GM21825 (cell line): ENCODE measurements at regions not wholly inside any gene's neighbourhood (a gene's known extent, or its start where the extent isn't known, plus 50 kb on each side); places are given as distances from the start of the nearest gene placed in this dataset.

Source experiments
- ATAC-seq: cut with Tn5 transposase; IDR thresholded peaks from one replicate; pipeline ENCODE4 v1.9.1; 2021; ENCODE audit warnings: mild to moderate bottlenecking, moderate library complexity; ENCODE audit not compliant: unreplicated experiment

DNA sequence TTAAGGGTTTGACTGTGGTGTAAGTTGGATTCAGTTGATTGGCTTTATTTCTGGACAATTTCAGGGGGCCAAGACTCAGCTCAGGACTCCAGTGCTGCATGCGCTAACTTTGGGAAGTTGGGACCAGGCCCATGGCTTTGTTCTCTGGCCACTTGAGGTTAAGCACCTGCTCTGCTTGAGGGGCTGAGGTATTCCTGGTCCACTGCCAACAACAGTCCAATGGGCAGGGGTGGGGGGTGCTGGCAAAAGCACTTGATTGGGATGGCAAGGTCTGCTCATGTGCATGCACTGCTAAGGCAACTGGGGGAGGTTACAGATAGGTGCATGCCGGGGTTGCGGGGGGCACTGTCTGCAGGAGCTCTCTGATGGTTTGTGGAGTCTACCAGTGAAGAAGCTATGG, 52.6 kb upstream of the ASB17 start:
- no peak for ATAC-seq

DNA sequence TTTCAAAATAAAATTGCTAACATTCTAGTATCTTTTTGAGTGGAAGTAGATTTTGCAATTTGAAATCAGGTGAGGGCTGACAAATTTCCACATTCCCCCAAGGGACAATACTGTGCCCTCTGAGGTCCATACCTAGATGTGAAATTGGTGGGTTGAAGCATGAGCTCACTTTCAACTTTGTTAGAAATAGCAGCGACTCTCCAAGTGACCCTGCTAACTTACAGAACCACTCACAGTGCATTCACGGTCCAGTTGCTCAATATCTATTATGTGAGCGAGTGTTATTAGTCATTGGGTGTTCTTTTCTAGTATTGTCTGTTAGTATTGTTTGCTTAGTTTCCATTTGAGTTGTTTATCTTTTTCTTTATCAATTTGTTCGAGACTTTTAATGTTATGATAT, 53.6 kb upstream of the ASB17 start:
- ATAC-seq = peak; percentile 90

DNA sequence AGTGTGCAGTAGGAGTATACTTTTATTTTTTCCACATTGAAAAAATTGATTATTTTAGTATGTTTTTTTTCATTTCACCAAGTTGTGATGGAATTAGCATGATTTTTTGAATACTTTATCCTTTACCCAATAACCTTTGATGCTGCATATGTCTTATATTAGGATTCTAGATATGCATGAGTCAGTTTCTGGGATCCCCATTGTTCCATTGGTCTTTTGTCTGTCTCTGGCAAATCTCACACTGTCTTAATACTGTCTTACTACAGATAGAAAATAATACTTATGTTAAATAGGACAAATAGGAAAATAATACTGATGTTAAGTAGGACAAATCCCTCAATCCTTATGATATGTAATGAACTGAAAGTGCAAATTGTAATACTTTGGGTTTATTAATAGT, 54.3 kb upstream of the ASB17 start:
- no peak for ATAC-seq

DNA sequence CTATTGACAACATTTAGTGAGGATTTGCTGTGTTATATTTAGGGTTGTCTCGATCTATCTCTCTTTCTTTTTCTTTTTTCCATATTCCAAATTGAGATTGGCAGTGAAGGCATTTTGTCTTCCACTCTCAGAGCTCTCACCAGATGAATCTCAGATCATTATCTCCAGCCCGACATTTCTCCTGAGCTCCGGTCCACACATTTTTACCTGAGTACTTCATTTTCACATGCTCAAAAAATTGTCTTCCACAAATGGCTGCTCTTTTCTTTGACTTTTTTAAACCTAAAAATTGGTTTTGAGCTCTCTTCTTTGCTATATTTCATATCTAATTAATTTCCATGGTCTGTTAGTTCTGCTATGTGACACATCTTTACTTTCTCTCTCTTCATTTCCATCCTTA, 56.9 kb upstream of the ASB17 start:
- ATAC-seq = no peak

DNA sequence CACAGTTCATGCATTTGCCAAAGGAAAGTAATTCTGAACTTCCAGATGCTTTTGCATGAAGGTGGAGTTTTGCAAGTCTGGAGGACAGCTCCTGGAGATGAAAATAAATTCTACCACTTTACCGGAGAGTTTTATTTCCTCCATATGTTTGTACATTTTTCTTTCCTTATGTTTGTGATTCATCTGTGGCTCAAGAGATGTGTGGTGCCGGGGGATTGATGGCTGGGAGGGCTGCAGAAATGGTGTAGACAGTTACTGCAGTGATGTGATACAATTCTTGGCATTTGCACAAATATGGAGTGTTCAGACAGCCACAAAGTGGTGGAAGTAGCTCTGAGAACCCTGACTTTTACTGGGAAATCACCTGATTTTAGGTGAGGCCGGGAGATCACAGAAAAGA, 58.5 kb upstream of the ASB17 start:
- ATAC-seq = no peak

DNA sequence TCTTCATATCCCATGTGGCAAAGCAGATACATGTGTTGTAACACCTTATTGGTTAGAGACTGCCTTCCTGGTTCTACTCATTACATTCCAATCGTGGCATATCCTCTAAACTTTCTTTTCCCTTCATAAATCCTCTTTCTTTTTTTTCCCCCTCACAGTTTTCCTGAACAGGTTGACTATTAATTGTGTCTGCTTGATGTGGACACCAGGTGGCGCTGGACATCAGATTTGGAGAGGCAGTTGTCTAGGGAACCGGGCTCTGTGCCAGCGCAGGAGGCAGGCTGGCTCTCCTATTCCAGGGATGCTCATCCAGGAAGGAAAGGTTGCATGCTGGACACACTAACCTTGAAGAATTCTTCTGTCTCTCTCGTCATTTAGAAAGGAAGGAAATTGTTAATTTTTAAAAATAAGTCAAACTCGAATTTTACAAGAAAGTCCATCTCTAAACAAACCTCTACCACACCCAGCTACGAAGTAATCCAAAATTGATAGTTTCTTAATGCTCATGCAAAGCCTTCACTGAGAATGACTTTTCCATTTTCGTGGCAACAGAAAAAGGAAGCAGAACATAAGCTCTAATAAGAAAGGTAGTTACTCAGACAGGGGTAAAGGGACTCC, 59.4 kb upstream of the ASB17 start:
- peak; percentile 85 for ATAC-seq

DNA sequence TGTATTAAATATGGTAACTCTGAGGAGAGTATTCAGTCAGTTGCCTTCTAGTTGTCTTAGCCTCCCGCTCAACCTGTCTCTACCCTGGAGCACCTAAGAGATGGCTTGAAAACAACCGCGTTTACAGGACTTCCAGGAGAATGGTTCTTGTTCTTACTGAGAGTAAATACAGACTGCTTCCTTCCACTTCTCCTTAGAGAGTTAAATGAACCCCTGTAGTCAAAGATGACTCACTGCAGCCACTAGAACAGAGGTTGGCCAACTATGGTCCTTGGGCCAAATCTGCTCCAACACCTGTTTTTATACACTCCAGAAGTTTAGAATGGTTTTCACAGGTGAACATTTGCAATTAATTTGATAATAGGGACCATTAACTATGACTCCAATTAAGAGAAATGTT, 60.1 kb upstream of the ASB17 start:
- no peak for ATAC-seq

DNA sequence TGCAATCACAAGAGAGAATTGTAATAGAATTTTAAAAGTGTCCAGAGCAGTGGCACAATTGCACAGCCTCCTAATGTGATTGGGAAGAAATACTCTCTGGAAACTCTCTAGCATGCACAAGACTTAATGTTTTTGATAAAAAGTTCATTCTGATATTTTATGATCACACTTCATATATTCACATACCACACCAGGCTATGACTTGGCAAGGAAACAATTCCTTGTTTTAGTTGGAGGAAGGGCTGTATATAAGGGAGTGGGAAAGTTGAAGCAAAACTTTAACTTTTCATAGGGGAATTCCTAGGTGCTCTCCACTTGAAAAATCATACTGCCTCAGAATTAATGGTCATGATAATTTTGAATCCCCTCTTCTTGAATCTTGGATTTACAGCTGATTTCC, 61.5 kb upstream of the ASB17 start:
- ATAC-seq = no peak

DNA sequence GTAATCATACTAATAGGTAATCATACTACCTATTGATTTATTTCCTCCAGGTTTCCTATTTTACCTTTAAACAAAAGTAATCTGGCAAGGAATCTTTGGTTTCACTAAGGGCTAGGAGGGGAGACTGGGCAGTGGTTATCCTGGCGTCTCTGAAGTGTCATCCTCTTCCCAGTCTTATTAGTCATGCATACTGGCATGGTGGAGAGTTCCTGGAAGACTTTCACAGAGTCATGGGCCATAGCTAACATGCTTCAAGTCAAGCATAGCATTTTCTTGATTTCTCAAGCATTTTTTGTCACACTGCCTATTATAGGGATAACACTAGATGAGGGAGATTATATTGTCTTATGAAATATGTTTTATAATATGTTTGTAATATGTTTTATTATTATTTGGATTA, 64.0 kb upstream of the ASB17 start:
- ATAC-seq = no peak

DNA sequence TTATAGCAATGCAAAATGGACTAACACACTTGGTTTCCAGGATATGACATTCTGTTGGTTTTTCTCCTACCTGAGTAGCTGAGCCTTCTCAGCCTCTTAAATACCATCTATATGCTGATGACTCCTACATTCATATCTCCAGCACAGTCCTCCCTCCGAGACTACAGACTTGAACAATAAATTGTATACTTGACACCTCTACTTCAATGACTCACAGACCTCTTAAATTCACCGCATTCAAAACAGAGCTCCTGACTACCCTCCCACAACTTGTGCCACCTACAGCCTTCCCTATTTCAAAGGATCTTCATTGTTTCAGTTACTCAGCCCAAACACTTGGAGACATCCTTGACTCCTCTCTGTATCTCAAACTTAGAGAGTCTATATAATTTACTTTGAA, 66.8 kb upstream of the ASB17 start:
- no peak for ATAC-seq

DNA sequence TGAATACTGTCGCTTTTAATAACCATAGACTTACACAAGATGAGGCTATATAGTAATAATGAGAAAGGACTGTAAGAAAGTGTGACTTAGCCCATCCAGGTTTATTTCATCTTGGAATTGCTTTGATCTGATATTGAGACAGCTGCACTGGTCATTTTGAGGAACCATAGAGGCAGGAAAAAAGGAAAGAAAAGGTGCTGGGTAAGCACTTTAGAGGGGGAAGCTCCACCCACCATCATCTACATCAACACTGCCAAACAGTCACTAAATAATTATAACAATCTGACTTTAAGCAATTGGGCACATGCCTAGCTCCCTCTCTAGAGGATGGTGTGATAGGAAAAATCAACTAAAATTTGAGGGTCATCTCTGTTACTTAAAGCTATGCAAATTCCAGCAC, 70.6 kb upstream of the ST6GALNAC3 start:
- no peak for ATAC-seq

DNA sequence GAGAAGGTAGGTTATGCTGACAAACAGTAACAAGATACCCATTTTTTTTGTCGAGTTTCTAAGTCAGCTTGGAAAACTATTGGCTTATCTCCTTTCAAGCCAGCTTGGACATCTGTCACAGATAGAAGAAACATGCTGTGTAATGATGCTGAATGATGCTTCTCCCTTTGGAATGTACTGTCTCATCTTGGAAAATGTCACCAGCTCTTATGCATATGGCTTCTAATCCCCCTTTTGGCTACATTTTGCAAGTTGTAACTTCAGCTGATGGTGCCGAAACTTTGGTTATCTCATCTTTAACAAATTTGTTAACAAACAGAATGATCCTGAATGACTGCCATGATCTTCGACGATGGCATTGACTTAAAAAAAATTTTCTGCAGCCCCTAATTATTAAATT, 68.8 kb upstream of the ST6GALNAC3 start:
- no peak for ATAC-seq

DNA sequence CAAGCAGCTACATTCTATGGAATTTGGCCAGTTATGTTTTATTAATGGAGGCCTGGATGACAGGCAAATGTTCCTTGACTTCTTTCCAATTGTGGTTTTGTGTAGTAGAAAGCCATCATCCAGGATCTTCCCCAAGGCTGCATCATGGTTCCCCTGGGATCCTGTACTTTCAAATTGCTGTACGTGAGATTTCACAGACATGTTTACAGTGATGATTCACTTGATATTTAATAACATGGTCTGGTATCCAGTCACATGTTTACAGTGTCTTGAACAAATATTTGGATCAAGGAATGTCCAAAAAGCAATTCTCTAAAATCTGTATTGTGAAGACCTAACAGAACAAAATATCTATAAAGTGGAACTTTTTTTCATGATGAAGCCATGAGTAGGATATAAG, 68.3 kb upstream of the ST6GALNAC3 start:
- no peak for ATAC-seq

DNA sequence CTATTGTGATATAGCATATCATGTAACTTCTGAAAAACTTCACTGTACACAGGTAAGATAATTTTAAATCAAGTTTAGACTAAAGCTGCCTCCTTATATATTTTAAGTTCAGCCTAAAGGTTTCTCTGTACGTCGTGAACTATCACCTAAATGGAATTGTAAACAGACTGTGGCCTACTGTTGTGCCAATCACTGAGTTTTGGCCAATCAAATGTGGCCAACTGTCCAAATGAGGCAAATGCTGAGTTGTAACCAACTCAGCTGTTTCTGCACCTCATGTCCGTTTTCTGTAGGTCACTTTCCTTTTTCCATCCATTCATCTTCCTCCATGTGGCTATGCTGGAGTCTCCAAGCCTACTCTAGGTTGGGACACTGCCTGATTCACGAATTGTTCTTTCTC, 63.7 kb upstream of the ST6GALNAC3 start:
- ATAC-seq = no peak

DNA sequence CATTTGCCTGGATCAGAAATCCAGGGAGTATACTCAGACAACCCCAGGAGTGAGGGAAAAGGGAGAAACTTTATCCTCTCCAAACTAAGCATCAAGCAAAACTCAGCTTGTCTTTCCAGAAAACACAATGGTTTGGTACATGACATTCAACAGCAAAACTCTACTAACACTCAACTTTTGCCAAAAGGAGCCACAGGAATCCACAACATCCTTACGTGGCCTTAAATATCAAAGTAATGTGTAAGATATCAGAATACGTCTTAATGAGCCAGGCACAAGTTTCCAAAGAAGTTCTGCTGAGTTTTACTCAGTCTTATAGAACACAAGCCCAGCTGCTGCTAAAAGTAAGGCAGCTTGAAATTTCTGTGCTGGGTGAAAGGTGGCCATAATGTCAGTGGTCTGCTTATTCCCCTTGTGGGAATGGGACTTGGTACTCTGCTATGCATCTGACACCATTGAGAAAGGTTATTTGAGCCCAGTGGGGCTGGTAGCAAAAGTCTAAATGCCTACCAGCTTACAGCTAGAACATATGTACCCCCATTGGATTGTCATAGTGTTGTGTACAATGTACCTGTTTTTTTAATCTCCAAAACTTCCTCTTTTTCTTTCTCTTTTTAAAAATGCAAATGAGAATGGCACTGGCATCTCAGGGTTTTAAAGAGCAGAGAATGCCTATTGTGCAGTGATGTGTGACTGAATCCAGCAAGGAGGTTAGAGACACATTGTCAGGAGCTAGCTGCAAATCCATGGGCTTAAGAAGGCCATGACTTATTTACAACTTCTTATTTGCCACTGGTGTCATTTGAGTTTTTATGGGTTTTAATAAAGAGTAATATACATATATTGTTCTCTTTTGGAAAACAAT, 62.0 kb upstream of the ST6GALNAC3 start:
- ATAC-seq = no peak

DNA sequence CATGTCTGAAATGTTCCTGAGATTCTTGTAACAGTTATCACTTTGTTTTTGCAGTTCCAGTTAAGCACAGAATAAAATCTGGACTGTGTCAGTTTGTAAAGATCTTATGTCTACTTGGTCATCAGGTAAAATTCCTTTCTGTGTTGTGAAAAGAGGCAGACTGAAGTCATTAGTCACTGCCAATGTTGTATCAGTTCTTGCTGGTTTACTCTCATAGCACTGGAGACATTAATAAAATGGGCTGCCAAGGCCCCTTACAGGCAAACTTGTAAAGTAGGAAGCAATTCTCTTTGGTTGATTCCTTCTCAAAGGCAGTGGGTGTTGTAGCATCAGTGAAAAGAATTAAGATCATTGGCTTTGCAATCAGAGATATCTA, 61.4 kb upstream of the ST6GALNAC3 start:
- no peak for ATAC-seq

DNA sequence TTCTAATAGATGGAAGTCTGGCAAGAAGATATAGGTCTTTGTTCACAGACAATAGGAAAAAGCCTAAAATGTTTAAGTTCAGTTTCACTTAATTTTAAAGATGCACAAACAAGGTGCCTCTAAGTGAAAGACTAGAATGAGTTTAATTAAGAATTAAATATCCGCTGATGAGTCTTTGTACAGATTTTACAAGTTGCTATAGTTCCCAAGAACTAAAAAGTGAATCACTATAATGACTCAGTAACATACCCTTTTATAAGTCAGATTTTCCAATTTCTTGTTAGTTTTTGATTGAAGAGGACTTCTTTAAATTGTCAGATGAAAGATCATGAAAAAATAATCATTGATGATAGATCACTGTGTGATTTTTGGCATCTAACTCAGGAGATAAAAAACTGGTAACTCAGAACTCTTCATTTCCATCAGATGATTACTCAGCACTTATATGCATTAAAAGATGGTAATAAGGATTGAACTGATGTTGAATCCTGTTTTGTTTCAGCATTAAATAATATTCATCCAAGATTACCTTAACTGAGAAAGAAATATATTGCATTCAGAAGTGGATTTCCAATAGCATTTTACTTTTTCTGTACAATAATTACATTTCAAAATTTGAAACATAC, 59.0 kb upstream of the ST6GALNAC3 start:
- ATAC-seq = no peak

DNA sequence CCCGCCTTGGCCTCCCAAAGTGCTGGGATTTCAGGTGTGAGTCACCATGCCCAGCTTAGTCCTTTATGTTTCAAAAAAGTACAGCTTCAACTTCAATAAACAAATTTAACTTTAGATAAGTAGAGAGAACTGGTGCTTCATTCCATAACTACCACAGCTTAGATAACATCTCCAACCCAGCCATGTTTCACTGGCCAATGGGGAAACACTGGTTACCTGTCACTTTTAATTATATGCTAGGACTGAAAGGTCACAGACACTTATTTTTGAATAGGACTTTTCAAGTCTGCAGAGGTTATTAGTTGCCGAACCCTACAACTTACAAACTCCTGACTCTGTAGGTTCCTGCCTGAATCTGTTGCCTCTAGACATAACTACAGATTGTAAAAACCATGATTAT, 56.5 kb upstream of the ST6GALNAC3 start:
- ATAC-seq = no peak

DNA sequence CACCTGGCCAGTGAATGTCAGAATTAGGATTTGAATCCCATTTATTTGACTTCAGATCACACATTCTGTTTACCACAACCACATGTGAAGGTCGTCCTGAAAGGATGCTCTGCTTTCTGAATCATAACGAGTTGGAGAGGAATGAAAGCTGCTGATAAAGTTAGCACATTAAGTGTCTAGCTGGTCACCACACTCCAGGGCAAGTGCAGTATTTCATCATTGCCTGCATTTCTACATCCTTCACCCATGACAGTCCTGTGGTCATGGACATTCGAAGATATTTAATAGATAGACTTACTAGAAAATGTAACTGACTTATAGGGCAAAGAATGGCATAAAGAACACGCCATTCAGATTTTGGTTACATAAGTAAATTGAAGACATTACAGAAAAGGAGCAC, 52.7 kb upstream of the ST6GALNAC3 start:
- ATAC-seq = no peak

DNA sequence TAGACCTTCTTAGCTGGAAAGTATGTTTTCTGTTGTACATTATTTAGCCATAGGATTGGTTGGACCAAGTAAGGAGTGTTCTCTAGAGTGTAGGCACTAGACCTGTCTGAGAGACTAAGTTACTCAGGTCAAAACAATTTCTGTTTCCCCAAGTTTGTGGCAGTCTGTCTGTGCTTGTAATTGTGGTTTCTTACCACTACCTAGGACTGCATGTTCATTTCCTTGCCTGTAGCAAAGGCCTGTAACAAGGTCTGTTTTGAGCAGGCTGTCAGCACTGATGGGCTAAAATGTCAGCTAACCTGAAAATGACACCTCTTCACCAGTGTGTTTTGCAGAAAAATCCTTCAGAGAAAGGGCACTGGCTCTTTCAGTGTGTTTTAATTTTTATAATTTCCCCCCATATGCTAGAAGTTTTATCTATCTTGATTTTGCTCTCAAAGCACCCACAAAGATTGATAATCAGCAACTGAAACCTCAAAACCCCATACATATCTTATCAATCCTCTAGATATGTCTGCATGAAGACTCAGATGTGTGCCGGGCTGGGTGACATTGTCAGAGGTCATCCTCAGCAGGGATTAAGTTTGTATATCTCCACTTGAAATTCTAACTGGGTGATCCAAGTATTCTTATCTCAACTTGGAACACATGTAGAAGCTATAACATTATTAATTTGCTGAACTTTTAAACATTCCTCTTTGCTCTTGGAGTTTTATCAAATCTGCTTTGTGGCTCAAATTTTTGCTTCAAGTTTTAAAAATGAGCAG, 50.7 kb upstream of the ST6GALNAC3 start:
- no peak for ATAC-seq
